AG09319 (cell line): ENCODE measurements at regions not wholly inside any gene's neighbourhood (a gene's known extent, or its start where the extent isn't known, plus 50 kb on each side); places are given as distances from the start of the nearest gene placed in this dataset.

Source experiments
- DNase-seq: peaks from one replicate; pipeline ENCODE4 v3.0.0-alpha.2; 2010; ENCODE audit warnings: low read depth; ENCODE audit errors: extremely low read depth
- CTCF ChIP-seq: IDR thresholded peaks from 2 replicates; pipeline ENCODE4 v1.5.1; 2011; ENCODE audit warnings: low read depth, mild to moderate bottlenecking, inconsistent platforms, low read length, moderate library complexity

GRCh38 chr13:22009937-22010336 lies 339.1 kb downstream of the FGF9 start:
- no peak for DNase-seq
- TF ChIP-seq CTCF: no peak

- TF ChIP-seq CTCF: no peak
- no peak for DNase-seq
Measured at GRCh38 chr13:22012686-22013085, 341.8 kb downstream of the FGF9 start.

- no peak for TF ChIP-seq CTCF
- no peak for DNase-seq
Measured at GRCh38 chr13:22014469-22014868, 343.6 kb downstream of the FGF9 start.

- no peak for TF ChIP-seq CTCF
- no peak for DNase-seq
Measured at GRCh38 chr13:22017226-22017625, 346.4 kb downstream of the FGF9 start.

GRCh38 chr13:22018076-22018835 lies 347.4 kb downstream of the FGF9 start:
- DNase-seq: no peak
- TF ChIP-seq CTCF: no peak

- TF ChIP-seq CTCF: no peak
- no peak for DNase-seq
Measured at GRCh38 chr13:22018836-22019210, 347.9 kb downstream of the FGF9 start.

GRCh38 chr13:22024381-22024994 lies 353.6 kb downstream of the FGF9 start:
- no peak for TF ChIP-seq CTCF
- no peak for DNase-seq
